ENCODE measurements at regions not wholly inside any gene's neighbourhood (a gene's known extent, or its start where the extent isn't known, plus 50 kb on each side); places are given as distances from the start of the nearest gene placed in this dataset.
A peak's percentile ranks its signal among the peaks of the same experiment; 100 is the strongest.

DNA sequence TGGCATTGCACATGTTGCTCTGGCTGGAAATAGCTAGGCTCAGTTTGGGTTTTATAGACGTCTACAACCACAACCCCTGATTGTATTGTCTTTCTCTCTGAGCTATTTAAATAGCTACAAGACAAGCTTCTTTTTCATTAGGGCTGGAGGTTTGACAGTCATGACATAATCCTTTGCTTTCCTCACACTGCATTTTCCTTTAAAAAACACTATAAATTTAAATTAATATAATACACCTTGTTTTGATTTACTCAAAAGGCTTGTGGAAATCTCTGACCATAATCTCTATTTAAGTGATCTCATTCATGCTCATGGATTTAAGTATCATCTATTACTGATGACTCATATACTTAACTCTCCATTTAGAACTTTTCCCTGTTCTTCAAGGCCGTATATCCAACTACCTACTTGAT, 50.4 kb upstream of the PTGFR start:
- H3K9me3 ChIP-seq (ENCODE audit: severe bottlenecking) = no peaks in the 10 kb centered on the region
- H3K27me3 ChIP-seq (ENCODE audit: insufficient read depth, poor library complexity, severe bottlenecking) = no peaks in the 10 kb centered on the region
- H3K27ac ChIP-seq (ENCODE audit: poor library complexity, severe bottlenecking) = no peak overlapping the region
- ATAC-seq (ENCODE audit: low read depth) (peak; percentile 82), DNase-seq (ENCODE audit: low spot score) (no peak)
- peaks cover 10% of the 10 kb centered on the region for H3K4me1 ChIP-seq (ENCODE audit: insufficient read depth, poor library complexity, severe bottlenecking)
- no peaks in the 10 kb centered on the region for H3K36me3 ChIP-seq (ENCODE audit: low read depth)
- no peak overlapping the region for H3K4me3 ChIP-seq (ENCODE audit: severe bottlenecking)
- TF ChIP-seq, protein P1, sequence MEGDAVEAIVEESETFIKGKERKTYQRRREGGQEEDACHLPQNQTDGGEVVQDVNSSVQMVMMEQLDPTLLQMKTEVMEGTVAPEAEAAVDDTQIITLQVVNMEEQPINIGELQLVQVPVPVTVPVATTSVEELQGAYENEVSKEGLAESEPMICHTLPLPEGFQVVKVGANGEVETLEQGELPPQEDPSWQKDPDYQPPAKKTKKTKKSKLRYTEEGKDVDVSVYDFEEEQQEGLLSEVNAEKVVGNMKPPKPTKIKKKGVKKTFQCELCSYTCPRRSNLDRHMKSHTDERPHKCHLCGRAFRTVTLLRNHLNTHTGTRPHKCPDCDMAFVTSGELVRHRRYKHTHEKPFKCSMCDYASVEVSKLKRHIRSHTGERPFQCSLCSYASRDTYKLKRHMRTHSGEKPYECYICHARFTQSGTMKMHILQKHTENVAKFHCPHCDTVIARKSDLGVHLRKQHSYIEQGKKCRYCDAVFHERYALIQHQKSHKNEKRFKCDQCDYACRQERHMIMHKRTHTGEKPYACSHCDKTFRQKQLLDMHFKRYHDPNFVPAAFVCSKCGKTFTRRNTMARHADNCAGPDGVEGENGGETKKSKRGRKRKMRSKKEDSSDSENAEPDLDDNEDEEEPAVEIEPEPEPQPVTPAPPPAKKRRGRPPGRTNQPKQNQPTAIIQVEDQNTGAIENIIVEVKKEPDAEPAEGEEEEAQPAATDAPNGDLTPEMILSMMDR (IDR thresholded peaks at IDR 0.05; ENCODE audit: poor library complexity, severe bottlenecking) = no peak
